Neural progenitor cell (in vitro differentiated cells): ENCODE measurements at regions not wholly inside any gene's neighbourhood (a gene's known extent, or its start where the extent isn't known, plus 50 kb on each side); places are given as distances from the start of the nearest gene placed in this dataset.

Source experiments
- EZH2phosphoT487 ChIP-seq: fragments of 200-600 bp; sonication (generic); IDR thresholded peaks from 2 replicates; pipeline ENCODE4 v1.6.1; 2017; ENCODE audit warnings: antibody characterized with exemption
- TF ChIP-seq, protein P1 (sequence below): fragments of 200-600 bp; sonication (generic); IDR thresholded peaks from 2 replicates; pipeline ENCODE4 v1.5.1; 2017; ENCODE audit warnings: antibody characterized with exemption, mild to moderate bottlenecking

DNA sequence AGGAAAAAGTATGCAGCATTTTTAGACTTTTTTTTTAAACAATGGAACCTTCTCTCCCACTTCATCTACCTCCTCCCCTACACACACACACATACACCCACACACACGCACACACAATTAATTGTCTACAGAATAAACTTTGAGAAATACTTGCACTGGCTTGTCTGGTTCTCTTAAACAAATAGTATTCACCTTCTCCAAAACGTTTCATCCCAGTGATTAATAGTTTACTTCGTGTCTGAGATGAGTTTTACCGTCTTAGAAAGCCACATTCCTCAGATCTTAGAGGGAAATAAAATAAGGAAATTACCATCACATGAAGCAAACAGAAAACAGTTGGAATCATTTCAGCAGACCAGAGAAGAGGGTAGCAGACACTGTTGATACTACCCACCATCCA lies 570.6 kb upstream of the CLINT1 start:
- TF ChIP-seq, protein P1, sequence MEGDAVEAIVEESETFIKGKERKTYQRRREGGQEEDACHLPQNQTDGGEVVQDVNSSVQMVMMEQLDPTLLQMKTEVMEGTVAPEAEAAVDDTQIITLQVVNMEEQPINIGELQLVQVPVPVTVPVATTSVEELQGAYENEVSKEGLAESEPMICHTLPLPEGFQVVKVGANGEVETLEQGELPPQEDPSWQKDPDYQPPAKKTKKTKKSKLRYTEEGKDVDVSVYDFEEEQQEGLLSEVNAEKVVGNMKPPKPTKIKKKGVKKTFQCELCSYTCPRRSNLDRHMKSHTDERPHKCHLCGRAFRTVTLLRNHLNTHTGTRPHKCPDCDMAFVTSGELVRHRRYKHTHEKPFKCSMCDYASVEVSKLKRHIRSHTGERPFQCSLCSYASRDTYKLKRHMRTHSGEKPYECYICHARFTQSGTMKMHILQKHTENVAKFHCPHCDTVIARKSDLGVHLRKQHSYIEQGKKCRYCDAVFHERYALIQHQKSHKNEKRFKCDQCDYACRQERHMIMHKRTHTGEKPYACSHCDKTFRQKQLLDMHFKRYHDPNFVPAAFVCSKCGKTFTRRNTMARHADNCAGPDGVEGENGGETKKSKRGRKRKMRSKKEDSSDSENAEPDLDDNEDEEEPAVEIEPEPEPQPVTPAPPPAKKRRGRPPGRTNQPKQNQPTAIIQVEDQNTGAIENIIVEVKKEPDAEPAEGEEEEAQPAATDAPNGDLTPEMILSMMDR = no peak
- no peak for TF ChIP-seq EZH2phosphoT487
